Parathyroid adenoma (tissue), 2 donors: ENCODE measurements at regions not wholly inside any gene's neighbourhood (a gene's known extent, or its start where the extent isn't known, plus 50 kb on each side); places are given as distances from the start of the nearest gene placed in this dataset.

Experiments used
- H2AFZ ChIP-seq: fragments of 300-600 bp; sonication (generic); one replicate; pipeline ENCODE4 v1.7.0; 2017; ENCODE audit warnings: antibody characterized with exemption, mild to moderate bottlenecking
- H3K27ac ChIP-seq: fragments of 300-600 bp; sonication (generic); one replicate; pipeline ENCODE4 v1.7.0; 2017
- H3K27me3 ChIP-seq: fragments of 300-600 bp; sonication (generic); one replicate; pipeline ENCODE4 v1.7.0; 2017; ENCODE audit warnings: low read length; ENCODE audit not compliant: control insufficient read depth, insufficient read depth
- H3K36me3 ChIP-seq: fragments of 300-600 bp; sonication (generic); one replicate; pipeline ENCODE4 v1.7.0; 2017; ENCODE audit warnings: low read length; ENCODE audit not compliant: control insufficient read depth, insufficient read depth
- H3K4me1 ChIP-seq: fragments of 300-600 bp; sonication (generic); one replicate; pipeline ENCODE4 v1.7.0; 2017; ENCODE audit warnings: control low read depth
- H3K4me2 ChIP-seq: fragments of 300-600 bp; sonication (generic); one replicate; pipeline ENCODE4 v1.7.0; 2017; ENCODE audit warnings: low read length
- H3K4me3 ChIP-seq: fragments of 300-600 bp; sonication (generic); one replicate; pipeline ENCODE4 v1.7.0; 2017; ENCODE audit warnings: low read depth, low read length
- H3K79me2 ChIP-seq: fragments of 300-600 bp; sonication (generic); one replicate; pipeline ENCODE4 v1.7.0; 2017; ENCODE audit warnings: control low read depth
- H3K9ac ChIP-seq: fragments of 300-600 bp; sonication (generic); one replicate; pipeline ENCODE4 v1.7.0; 2017; ENCODE audit warnings: mild to moderate bottlenecking
- H3K9me3 ChIP-seq: fragments of 300-600 bp; sonication (generic); one replicate; pipeline ENCODE4 v1.7.0; 2017; ENCODE audit warnings: low read length; ENCODE audit not compliant: control insufficient read depth
- TF ChIP-seq, protein P1 (sequence below): fragments of 300-600 bp; sonication (generic); IDR thresholded peaks from one replicate; pipeline ENCODE4 v1.7.0; 2017; ENCODE audit warnings: antibody characterized with exemption, mild to moderate bottlenecking
- donor health status: primary hyperparathyroidism.

DNA sequence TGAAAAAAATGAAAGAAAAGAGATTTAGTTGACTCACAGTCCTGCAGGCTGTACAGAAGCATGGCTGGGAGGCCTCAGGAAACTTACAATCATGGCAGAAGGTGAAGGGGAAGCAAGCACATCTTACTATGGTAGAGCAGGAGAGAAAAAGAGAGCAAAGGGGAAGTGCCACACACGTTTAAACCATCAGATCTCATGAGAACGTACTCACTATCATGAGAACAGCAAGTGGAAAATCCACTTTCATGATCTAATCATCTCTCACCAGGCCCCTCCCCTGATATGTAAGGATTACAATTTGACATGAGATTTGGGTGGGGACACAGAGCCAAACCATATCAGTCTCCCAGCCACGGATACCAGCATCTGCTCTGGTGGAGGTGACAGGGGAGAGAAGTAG, 50.8 kb upstream of the CPOX start:
- H3K27ac ChIP-seq = no peak overlapping the region
- no peak overlapping the region for H2AFZ ChIP-seq
- H3K9me3 ChIP-seq = no peaks in the 10 kb centered on the region
- H3K36me3 ChIP-seq = no peaks in the 10 kb centered on the region
- H3K79me2 ChIP-seq = no peaks in the 10 kb centered on the region
- H3K9ac ChIP-seq = no peak overlapping the region
- TF ChIP-seq, protein P1, sequence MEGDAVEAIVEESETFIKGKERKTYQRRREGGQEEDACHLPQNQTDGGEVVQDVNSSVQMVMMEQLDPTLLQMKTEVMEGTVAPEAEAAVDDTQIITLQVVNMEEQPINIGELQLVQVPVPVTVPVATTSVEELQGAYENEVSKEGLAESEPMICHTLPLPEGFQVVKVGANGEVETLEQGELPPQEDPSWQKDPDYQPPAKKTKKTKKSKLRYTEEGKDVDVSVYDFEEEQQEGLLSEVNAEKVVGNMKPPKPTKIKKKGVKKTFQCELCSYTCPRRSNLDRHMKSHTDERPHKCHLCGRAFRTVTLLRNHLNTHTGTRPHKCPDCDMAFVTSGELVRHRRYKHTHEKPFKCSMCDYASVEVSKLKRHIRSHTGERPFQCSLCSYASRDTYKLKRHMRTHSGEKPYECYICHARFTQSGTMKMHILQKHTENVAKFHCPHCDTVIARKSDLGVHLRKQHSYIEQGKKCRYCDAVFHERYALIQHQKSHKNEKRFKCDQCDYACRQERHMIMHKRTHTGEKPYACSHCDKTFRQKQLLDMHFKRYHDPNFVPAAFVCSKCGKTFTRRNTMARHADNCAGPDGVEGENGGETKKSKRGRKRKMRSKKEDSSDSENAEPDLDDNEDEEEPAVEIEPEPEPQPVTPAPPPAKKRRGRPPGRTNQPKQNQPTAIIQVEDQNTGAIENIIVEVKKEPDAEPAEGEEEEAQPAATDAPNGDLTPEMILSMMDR = no peak
- no peak overlapping the region for H3K4me3 ChIP-seq
- no peaks in the 10 kb centered on the region for H3K4me1 ChIP-seq
- no peak overlapping the region for H3K4me2 ChIP-seq
- H3K27me3 ChIP-seq = no peaks in the 10 kb centered on the region

DNA sequence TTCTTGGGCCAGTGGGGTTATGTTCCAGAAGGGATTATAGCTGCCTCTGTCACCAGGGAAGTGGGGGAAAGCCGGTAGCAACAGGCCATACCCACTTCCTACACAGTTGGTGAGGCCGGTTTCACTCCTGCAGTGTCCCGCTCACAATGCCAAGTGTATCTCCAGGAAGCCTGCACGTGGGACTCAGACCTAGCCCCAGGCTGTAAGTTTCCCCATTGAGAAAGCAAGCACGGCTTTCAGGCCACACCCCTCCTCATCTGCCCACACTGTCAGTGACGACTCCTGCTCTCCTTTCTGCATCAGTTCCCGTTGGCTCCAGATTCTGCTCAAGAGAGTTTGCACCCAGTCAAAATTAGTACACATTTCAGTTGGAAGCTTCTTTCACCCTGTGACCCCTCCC, 51.6 kb upstream of the CPOX start:
- Histone ChIP-seq H3K27ac (no peak overlapping the region), H3K27me3 (no peaks in the 10 kb centered on the region), H2AFZ (no peak overlapping the region), H3K9me3 (no peaks in the 10 kb centered on the region), H3K36me3 (no peaks in the 10 kb centered on the region), H3K4me1 (no peaks in the 10 kb centered on the region), H3K9ac (no peak overlapping the region), H3K4me2 (no peak overlapping the region), H3K4me3 (no peak overlapping the region), H3K79me2 (no peaks in the 10 kb centered on the region)
- TF ChIP-seq, protein P1 = no peak

DNA sequence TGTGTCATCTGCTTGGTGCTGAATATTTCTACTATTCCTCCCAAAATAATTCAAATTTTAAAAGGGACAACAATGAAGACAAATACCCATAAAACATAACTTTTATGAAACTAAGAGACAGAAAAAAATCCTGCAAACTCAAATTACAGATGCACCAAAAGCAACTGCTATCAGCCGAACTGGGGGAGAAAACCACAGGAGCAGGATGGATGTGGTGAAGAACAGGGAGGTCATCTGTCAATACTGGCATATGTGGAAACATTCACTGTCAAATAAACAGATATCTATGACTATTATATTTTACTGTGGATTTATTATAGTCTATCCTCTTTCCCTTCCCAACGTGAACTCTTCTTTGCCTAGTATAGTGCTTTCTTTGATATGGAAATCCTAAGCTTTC, 53.3 kb upstream of the CPOX start:
- no peak overlapping the region for H2AFZ ChIP-seq
- no peak overlapping the region for H3K4me2 ChIP-seq
- no peaks in the 10 kb centered on the region for H3K4me1 ChIP-seq
- H3K79me2 ChIP-seq = no peaks in the 10 kb centered on the region
- TF ChIP-seq, protein P1 = no peak
- no peaks in the 10 kb centered on the region for H3K36me3 ChIP-seq
- no peak overlapping the region for H3K9ac ChIP-seq
- H3K27ac ChIP-seq = no peak overlapping the region
- H3K9me3 ChIP-seq = no peaks in the 10 kb centered on the region
- H3K4me3 ChIP-seq = no peak overlapping the region
- no peaks in the 10 kb centered on the region for H3K27me3 ChIP-seq

DNA sequence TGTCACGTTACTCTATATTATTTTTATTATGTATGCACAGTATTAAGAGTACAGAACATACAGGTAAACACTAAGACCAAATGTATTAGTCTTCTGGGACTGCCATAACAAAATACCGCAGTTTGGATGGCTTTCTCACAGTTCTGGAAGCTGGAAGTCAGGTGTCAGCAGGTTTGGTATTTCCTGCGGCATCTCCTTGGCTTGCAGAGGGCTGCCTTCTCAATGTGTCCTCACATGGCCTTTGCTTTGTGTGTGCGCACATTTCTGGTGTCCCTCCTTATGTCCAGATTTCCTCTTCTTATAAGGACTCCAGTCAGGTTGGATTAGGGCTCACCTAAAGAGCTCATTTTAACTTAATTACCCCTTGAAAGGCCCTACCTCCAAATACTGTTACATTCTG, 53.8 kb upstream of the CPOX start:
- H3K36me3 ChIP-seq = no peaks in the 10 kb centered on the region
- no peak overlapping the region for H2AFZ ChIP-seq
- H3K27me3 ChIP-seq = no peaks in the 10 kb centered on the region
- no peak overlapping the region for H3K27ac ChIP-seq
- H3K9me3 ChIP-seq = no peaks in the 10 kb centered on the region
- H3K4me2 ChIP-seq = no peak overlapping the region
- H3K9ac ChIP-seq = no peak overlapping the region
- H3K4me1 ChIP-seq = no peaks in the 10 kb centered on the region
- H3K4me3 ChIP-seq = no peak overlapping the region
- H3K79me2 ChIP-seq = no peaks in the 10 kb centered on the region
- TF ChIP-seq, protein P1 = no peak

DNA sequence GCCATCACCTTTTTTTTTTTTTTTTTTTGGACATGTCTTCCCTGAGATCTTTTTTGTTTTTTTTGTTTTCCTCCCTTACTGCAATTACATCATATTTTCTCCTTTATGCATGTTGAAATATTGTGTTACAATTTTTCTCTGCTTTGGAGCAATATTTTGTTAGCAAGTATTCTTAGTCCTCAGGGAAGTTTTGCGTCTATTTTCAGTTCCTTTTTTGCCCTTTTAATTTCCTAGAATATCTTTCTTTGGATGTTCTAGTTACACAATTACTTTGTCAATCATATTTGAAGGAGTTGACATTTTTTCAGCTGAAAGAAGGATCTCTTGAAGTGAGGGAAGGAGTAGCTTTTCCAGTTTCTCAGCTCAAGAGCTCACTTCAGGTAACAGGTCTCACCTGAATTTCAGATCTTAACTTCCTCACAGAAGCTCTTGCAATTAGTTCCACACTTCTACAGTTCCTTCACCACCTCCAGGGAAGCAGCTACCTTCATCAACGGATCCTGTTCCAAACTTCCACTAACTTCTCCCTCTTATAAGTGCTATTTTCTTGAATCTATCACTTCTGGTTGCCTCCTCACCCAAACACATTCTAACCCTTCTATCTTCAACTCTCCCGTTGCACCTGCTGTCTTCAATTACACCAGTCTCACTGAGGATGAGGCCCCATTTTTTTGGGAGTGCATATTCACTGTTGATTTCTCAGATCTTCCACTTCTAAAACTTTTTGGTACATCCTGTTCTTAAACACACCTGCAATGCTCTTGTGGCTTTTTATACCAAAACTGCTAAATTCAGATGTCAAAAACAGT, 57.8 kb upstream of the CPOX start:
- Histone ChIP-seq H3K27ac (no peak overlapping the region), H3K4me2 (no peak overlapping the region), H3K79me2 (no peaks in the 10 kb centered on the region), H3K4me3 (no peak overlapping the region), H3K9ac (no peak overlapping the region), H3K27me3 (no peaks in the 10 kb centered on the region), H2AFZ (peak overlapping the region; percentile 49), H3K36me3 (no peaks in the 10 kb centered on the region), H3K4me1 (no peaks in the 10 kb centered on the region), H3K9me3 (no peaks in the 10 kb centered on the region)
- TF ChIP-seq, protein P1 = no peak
